T-helper 1 cell treated with Interleukin-12 subunit alpha and Interleukin-12 subunit beta and Interleukin-4 antibody, amounts not matched to agents 30 μg/mL and 1 μg/mL, for 36 hours (primary cell): ENCODE measurements at regions not wholly inside any gene's neighbourhood (a gene's known extent, or its start where the extent isn't known, plus 50 kb on each side); places are given as distances from the start of the nearest gene placed in this dataset.
"Not testable (repeated sequence)": the region's sequence is repeated elsewhere in the genome, so short reads cannot be mapped to it uniquely, and the experiment has no call there.

Experiments used
- H3K27ac Mint-ChIP-seq: one replicate; pipeline ENCODE4 v1.8.0; 2021; ENCODE audit warnings: mild to moderate bottlenecking, mixed read lengths
- H3K27me3 Mint-ChIP-seq: one replicate; pipeline ENCODE4 v1.8.0; 2021; ENCODE audit warnings: low read depth, mixed read lengths
- H3K36me3 Mint-ChIP-seq: one replicate; pipeline ENCODE4 v1.8.0; 2021; ENCODE audit warnings: low read depth, mixed read lengths
- H3K4me1 Mint-ChIP-seq: one replicate; pipeline ENCODE4 v1.8.0; 2021; ENCODE audit warnings: low read depth, mixed read lengths
- H3K4me3 Mint-ChIP-seq: one replicate; pipeline ENCODE4 v1.8.0; 2021; ENCODE audit warnings: mild to moderate bottlenecking, moderate library complexity, mixed read lengths
- H3K9me3 Mint-ChIP-seq: one replicate; pipeline ENCODE4 v1.8.0; 2021; ENCODE audit warnings: mixed read lengths

GRCh38 chr3:118531816-118532215, 502.8 kb downstream of the IGSF11 start:
- H3K9me3 Mint-ChIP-seq, result no peaks in the 10 kb centered on the region
- no peaks in the 10 kb centered on the region for H3K27me3 Mint-ChIP-seq
- H3K4me1 Mint-ChIP-seq, result no peaks in the 10 kb centered on the region
- no peak overlapping the region for H3K4me3 Mint-ChIP-seq
- H3K27ac Mint-ChIP-seq, result no peak overlapping the region
- no peaks in the 10 kb centered on the region for H3K36me3 Mint-ChIP-seq

- H3K9me3 Mint-ChIP-seq, result no peaks in the 10 kb centered on the region
- no peaks in the 10 kb centered on the region for H3K27me3 Mint-ChIP-seq
- H3K27ac Mint-ChIP-seq, result no peak overlapping the region
- no peaks in the 10 kb centered on the region for H3K4me1 Mint-ChIP-seq
- H3K4me3 Mint-ChIP-seq, result no peak overlapping the region
- no peaks in the 10 kb centered on the region for H3K36me3 Mint-ChIP-seq
These were observed 501.0 kb downstream of the IGSF11 start for GRCh38 chr3:118533676-118534075.

- H3K4me3 Mint-ChIP-seq, result no peak overlapping the region
- no peaks in the 10 kb centered on the region for H3K36me3 Mint-ChIP-seq
- H3K4me1 Mint-ChIP-seq, result no peaks in the 10 kb centered on the region
- no peak overlapping the region for H3K27ac Mint-ChIP-seq
- H3K27me3 Mint-ChIP-seq, result no peaks in the 10 kb centered on the region
- H3K9me3 Mint-ChIP-seq, result no peaks in the 10 kb centered on the region
These were observed 500.1 kb downstream of the IGSF11 start for GRCh38 chr3:118534519-118534918.

- H3K4me1 Mint-ChIP-seq, result no peaks in the 10 kb centered on the region
- H3K27ac Mint-ChIP-seq, result no peak overlapping the region
- no peaks in the 10 kb centered on the region for H3K27me3 Mint-ChIP-seq
- H3K4me3 Mint-ChIP-seq, result no peak overlapping the region
- H3K9me3 Mint-ChIP-seq, result no peaks in the 10 kb centered on the region
- H3K36me3 Mint-ChIP-seq, result no peaks in the 10 kb centered on the region
These were observed 497.9 kb downstream of the IGSF11 start for GRCh38 chr3:118536764-118537163.

DNA sequence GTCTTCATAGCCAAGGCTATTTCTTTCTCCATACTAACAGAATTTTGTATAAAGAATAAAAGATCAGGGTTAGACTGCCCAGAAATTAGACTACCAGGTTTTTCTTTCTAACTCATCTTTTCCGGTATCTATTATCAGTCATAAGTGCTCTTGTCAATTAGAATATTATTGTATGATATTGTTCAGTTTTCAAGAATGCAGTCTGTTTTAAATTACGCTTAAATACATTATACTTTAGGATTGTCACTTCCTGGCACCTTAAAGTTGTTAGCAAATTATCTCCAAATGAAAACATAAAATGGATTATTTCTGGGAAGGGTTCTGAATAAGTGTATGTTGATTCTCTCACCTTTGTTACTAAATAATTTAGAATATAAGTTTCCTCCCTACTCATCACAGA, 497.2 kb downstream of the IGSF11 start:
- no peak overlapping the region for H3K4me3 Mint-ChIP-seq
- no peaks in the 10 kb centered on the region for H3K4me1 Mint-ChIP-seq
- H3K27ac Mint-ChIP-seq, result no peak overlapping the region
- no peaks in the 10 kb centered on the region for H3K36me3 Mint-ChIP-seq
- no peaks in the 10 kb centered on the region for H3K9me3 Mint-ChIP-seq
- H3K27me3 Mint-ChIP-seq, result no peaks in the 10 kb centered on the region

- Mint-ChIP-seq H3K9me3 (no peaks in the 10 kb centered on the region), H3K36me3 (no peaks in the 10 kb centered on the region), H3K27me3 (no peaks in the 10 kb centered on the region), H3K4me1 (no peaks in the 10 kb centered on the region), H3K4me3 (no peak overlapping the region), H3K27ac (no peak overlapping the region)
These were observed 496.5 kb downstream of the IGSF11 start for GRCh38 chr3:118538187-118538586.

- H3K27me3 Mint-ChIP-seq, H3K4me3 Mint-ChIP-seq, H3K27ac Mint-ChIP-seq, H3K9me3 Mint-ChIP-seq, H3K4me1 Mint-ChIP-seq, H3K36me3 Mint-ChIP-seq: not testable (repeated sequence)
These were observed 494.7 kb downstream of the IGSF11 start for GRCh38 chr3:118539820-118540447.

DNA sequence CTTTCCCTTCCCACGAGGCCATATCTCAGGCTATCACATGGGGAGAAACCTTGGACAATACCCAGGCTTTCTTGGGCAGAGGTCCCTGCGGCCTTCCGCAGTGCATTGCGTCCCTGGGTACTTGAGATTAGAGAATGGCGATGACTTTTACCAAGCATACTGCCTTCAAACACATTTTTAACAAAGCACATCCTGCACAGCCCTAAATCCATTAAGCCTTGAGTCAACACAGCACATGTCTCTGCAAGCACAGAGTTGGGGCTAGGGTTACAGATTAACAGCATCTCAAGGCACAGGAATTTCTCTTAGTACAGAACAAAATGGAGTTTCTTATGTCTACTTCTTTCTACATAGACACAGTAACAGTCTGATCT, 494.2 kb downstream of the IGSF11 start:
- H3K27ac Mint-ChIP-seq, H3K9me3 Mint-ChIP-seq, H3K27me3 Mint-ChIP-seq, H3K36me3 Mint-ChIP-seq, H3K4me1 Mint-ChIP-seq, H3K4me3 Mint-ChIP-seq: not testable (repeated sequence)

GRCh38 chr3:118540826-118541225, 493.8 kb downstream of the IGSF11 start:
- Mint-ChIP-seq H3K4me3 (no peak overlapping the region), H3K27me3 (no peaks in the 10 kb centered on the region), H3K4me1 (no peaks in the 10 kb centered on the region), H3K9me3 (no peaks in the 10 kb centered on the region), H3K36me3 (no peaks in the 10 kb centered on the region), H3K27ac (no peak overlapping the region)

- no peaks in the 10 kb centered on the region for H3K4me1 Mint-ChIP-seq
- H3K27me3 Mint-ChIP-seq, result no peaks in the 10 kb centered on the region
- H3K9me3 Mint-ChIP-seq, result no peaks in the 10 kb centered on the region
- no peak overlapping the region for H3K27ac Mint-ChIP-seq
- no peak overlapping the region for H3K4me3 Mint-ChIP-seq
- H3K36me3 Mint-ChIP-seq, result no peaks in the 10 kb centered on the region
These were observed 492.9 kb downstream of the IGSF11 start for GRCh38 chr3:118541796-118542195.

GRCh38 chr3:118543832-118544231, 490.8 kb downstream of the IGSF11 start:
- H3K27me3 Mint-ChIP-seq, result no peaks in the 10 kb centered on the region
- H3K4me1 Mint-ChIP-seq, result no peaks in the 10 kb centered on the region
- H3K9me3 Mint-ChIP-seq, result no peaks in the 10 kb centered on the region
- no peaks in the 10 kb centered on the region for H3K36me3 Mint-ChIP-seq
- H3K4me3 Mint-ChIP-seq, result no peak overlapping the region
- no peak overlapping the region for H3K27ac Mint-ChIP-seq

- no peak overlapping the region for H3K4me3 Mint-ChIP-seq
- no peaks in the 10 kb centered on the region for H3K36me3 Mint-ChIP-seq
- no peak overlapping the region for H3K27ac Mint-ChIP-seq
These were observed 490.2 kb downstream of the IGSF11 start for GRCh38 chr3:118544458-118544857.

DNA sequence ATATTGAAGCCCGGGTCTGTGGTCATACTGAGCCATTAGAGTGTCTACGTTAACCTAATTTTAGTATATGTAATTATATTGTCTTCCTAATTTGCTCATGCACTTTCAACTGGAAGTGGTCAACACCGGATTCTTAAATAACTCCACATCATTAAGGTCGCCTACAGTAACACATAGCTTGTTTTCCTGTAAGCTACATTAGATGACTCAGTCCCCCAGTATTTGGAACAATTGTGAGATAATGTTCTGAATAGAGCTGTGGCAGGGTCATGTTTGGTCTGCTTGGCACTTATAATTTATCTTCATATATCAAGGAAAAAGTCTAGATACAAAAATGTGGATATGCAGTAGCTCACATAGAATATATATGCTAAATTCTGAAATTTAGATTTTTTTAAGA, 486.2 kb downstream of the IGSF11 start:
- Mint-ChIP-seq H3K27ac (no peak overlapping the region), H3K4me3 (no peak overlapping the region), H3K9me3 (no peaks in the 10 kb centered on the region), H3K4me1 (no peaks in the 10 kb centered on the region), H3K27me3 (no peaks in the 10 kb centered on the region), H3K36me3 (no peaks in the 10 kb centered on the region)

More at GRCh38 chr3:118544458-118544857, 490.2 kb downstream of the IGSF11 start:
- Mint-ChIP-seq H3K9me3 (no peaks in the 10 kb centered on the region), H3K4me1 (no peaks in the 10 kb centered on the region), H3K27me3 (no peaks in the 10 kb centered on the region)

DNA sequence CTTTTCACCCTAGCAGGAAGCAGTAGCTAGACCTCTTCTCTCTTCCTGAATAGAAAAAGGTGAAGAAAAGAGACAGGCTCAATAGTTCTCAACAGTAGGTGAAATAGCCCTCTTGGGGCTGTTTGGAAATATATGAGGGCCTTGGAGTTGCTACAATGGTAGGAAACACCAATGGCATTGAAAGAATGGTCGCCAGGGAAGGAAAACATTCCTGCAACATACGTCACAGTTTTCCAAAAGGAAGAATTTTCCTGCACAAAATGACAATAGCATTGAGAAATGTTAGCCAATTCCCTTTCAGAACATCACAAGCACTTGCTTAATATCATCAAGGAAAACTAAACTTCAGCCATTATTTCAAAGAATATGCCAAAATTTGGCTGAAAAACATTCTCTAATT, 484.5 kb downstream of the IGSF11 start:
- no peak overlapping the region for H3K27ac Mint-ChIP-seq
- H3K4me1 Mint-ChIP-seq, result no peaks in the 10 kb centered on the region
- no peaks in the 10 kb centered on the region for H3K9me3 Mint-ChIP-seq
- no peaks in the 10 kb centered on the region for H3K36me3 Mint-ChIP-seq
- H3K4me3 Mint-ChIP-seq, result no peak overlapping the region
- H3K27me3 Mint-ChIP-seq, result no peaks in the 10 kb centered on the region

DNA sequence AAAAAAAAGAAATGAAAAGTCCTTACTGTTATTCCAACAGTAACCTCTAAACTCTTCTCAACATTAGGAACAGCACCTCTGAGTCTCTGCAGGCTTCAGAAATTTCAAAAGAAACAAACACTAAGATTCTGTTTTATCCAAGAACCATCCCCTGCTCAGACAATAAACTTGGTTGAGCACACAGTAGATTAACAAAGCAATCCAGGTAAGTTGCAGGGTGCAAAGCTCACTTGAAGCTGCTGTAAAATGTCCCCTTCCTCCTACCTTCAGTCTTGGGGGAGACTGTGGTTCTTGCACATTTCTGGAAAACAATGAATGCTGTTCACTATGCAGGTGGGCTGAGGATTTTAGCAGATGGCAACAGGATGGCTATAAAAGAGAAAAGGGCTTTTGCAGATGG, 484.1 kb downstream of the IGSF11 start:
- Mint-ChIP-seq H3K27me3 (no peaks in the 10 kb centered on the region), H3K36me3 (no peaks in the 10 kb centered on the region), H3K27ac (no peak overlapping the region), H3K9me3 (no peaks in the 10 kb centered on the region), H3K4me3 (no peak overlapping the region), H3K4me1 (no peaks in the 10 kb centered on the region)
